GM12878 (cell line): ENCODE measurements at regions not wholly inside any gene's neighbourhood (a gene's known extent, or its start where the extent isn't known, plus 50 kb on each side); places are given as distances from the start of the nearest gene placed in this dataset.

ENCODE experiments used
- CREB1 ChIP-seq: IDR thresholded peaks from 2 replicates; pipeline ENCODE4 v1.6.1; 2012; ENCODE audit warnings: low read depth, mild to moderate bottlenecking, inconsistent platforms
- EP300 ChIP-seq, 2 experiments: fragments of 150-350 bp in 1 of 2; IDR thresholded peaks; 2 replicates each; pipeline ENCODE4 v1.6.1; 2011 to 2012; ENCODE audit warnings: low read depth in 2 of 2, low read length in 2 of 2, borderline replicate concordance in 1 of 2, improper control_type of control experiment in 1 of 2, inconsistent platforms in 1 of 2; ENCODE audit not compliant: control insufficient read depth in 1 of 2
- EZH2 ChIP-seq: IDR thresholded peaks from 2 replicates; pipeline ENCODE4 v1.6.1; 2012; ENCODE audit warnings: low read depth, mild to moderate bottlenecking, control low read depth, inconsistent platforms, low read length, borderline replicate concordance; ENCODE audit not compliant: control insufficient read depth
- FOXM1 ChIP-seq: IDR thresholded peaks from 2 replicates; pipeline ENCODE4 v1.6.1; 2012; ENCODE audit warnings: low read depth, mild to moderate bottlenecking, inconsistent platforms, low read length, moderate library complexity
- POLR2AphosphoS5 ChIP-seq: IDR thresholded peaks from 2 replicates; pipeline ENCODE4 v1.6.1; 2011; ENCODE audit warnings: mild to moderate bottlenecking, low read length, inconsistent platforms
- SMC3 ChIP-seq: IDR thresholded peaks from 2 replicates; pipeline ENCODE4 v1.6.1; 2011; ENCODE audit warnings: low read length, improper control_type of control experiment, borderline replicate concordance
- YY1 ChIP-seq: IDR thresholded peaks from 2 replicates; pipeline ENCODE4 v1.6.1; 2011; ENCODE audit warnings: low read depth, mild to moderate bottlenecking, low read length
- ZNF24 ChIP-seq: fragments of 450-650 bp; IDR thresholded peaks from 2 replicates; pipeline ENCODE4 v1.6.1; 2017; ENCODE audit warnings: antibody characterized with exemption, mild to moderate bottlenecking
- TF ChIP-seq, protein P1 (sequence below): fragments of 450-650 bp; IDR thresholded peaks from 2 replicates; pipeline ENCODE4 v1.6.1; 2017; ENCODE audit warnings: borderline replicate concordance
- TF ChIP-seq, protein P2 (sequence below), 3 experiments: IDR thresholded peaks in 2 of 3; conservative IDR thresholded peaks in 1 of 3; 2 replicates each; pipeline ENCODE4 v1.5.1; 2011; ENCODE audit warnings: low read depth in 3 of 3, low read length in 3 of 3, mild to moderate bottlenecking in 3 of 3, control low read depth in 2 of 3, moderate library complexity in 2 of 3, inconsistent platforms in 1 of 3, mixed read lengths in 1 of 3; ENCODE audit not compliant: control insufficient read depth in 2 of 3, insufficient read depth in 1 of 3; ENCODE audit errors: extremely low read depth in 1 of 3
- TF ChIP-seq, protein P3 (sequence below): IDR thresholded peaks from 2 replicates; pipeline ENCODE4 v1.6.1; 2011; ENCODE audit warnings: low read depth, mild to moderate bottlenecking, low read length, moderate library complexity, borderline replicate concordance; ENCODE audit errors: extremely low read depth

DNA sequence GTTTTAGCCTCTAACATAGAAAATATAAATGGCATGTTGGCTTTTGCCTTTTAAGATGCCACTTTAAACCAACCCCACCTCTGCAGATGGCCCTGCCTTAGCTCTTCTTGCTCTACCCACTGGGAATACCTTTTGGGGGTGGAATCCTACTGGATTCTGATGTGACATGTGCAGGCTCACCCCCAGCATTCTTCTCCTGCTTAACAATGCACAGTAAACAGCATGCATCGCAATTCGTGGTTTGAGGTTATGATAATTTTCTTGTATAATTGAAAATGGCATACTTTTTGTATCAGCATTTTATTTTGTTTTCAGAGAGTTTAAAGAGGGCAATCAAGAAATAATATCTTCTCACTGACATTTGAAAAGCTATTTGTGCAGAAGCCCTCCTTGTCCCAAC is 167.9 kb downstream of the AREG start:
- TF ChIP-seq, protein P1, sequence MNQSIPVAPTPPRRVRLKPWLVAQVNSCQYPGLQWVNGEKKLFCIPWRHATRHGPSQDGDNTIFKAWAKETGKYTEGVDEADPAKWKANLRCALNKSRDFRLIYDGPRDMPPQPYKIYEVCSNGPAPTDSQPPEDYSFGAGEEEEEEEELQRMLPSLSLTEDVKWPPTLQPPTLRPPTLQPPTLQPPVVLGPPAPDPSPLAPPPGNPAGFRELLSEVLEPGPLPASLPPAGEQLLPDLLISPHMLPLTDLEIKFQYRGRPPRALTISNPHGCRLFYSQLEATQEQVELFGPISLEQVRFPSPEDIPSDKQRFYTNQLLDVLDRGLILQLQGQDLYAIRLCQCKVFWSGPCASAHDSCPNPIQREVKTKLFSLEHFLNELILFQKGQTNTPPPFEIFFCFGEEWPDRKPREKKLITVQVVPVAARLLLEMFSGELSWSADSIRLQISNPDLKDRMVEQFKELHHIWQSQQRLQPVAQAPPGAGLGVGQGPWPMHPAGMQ, result no peak
- no peak for TF ChIP-seq EP300 (IDR thresholded peaks at IDR 0.05; ENCODE audit: borderline replicate concordance in 1 of 2, control insufficient read depth in 1 of 2, low read depth in 2 of 2, low read length in 2 of 2)
- TF ChIP-seq POLR2AphosphoS5, result no peak
- no peak for TF ChIP-seq SMC3
- TF ChIP-seq, protein P2, sequence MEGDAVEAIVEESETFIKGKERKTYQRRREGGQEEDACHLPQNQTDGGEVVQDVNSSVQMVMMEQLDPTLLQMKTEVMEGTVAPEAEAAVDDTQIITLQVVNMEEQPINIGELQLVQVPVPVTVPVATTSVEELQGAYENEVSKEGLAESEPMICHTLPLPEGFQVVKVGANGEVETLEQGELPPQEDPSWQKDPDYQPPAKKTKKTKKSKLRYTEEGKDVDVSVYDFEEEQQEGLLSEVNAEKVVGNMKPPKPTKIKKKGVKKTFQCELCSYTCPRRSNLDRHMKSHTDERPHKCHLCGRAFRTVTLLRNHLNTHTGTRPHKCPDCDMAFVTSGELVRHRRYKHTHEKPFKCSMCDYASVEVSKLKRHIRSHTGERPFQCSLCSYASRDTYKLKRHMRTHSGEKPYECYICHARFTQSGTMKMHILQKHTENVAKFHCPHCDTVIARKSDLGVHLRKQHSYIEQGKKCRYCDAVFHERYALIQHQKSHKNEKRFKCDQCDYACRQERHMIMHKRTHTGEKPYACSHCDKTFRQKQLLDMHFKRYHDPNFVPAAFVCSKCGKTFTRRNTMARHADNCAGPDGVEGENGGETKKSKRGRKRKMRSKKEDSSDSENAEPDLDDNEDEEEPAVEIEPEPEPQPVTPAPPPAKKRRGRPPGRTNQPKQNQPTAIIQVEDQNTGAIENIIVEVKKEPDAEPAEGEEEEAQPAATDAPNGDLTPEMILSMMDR (IDR thresholded peaks at IDR 0.05 in 2 of 3, conservative IDR thresholded peaks at IDR 0.05 in 1 of 3; ENCODE audit: control insufficient read depth in 2 of 3, extremely low read depth in 1 of 3, insufficient read depth in 1 of 3, low read depth in 3 of 3, low read length in 3 of 3), result no peak
- no peak for TF ChIP-seq YY1
- no peak for TF ChIP-seq EZH2
- TF ChIP-seq, protein P3, sequence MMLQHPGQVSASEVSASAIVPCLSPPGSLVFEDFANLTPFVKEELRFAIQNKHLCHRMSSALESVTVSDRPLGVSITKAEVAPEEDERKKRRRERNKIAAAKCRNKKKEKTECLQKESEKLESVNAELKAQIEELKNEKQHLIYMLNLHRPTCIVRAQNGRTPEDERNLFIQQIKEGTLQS, result no peak
- no peak for TF ChIP-seq CREB1
- no peak for TF ChIP-seq FOXM1
- no peak for TF ChIP-seq ZNF24
